GM18519 (cell line): ENCODE measurements at regions not wholly inside any gene's neighbourhood (a gene's known extent, or its start where the extent isn't known, plus 50 kb on each side); places are given as distances from the start of the nearest gene placed in this dataset.
"Not testable (repeated sequence)": the region's sequence is repeated elsewhere in the genome, so short reads cannot be mapped to it uniquely, and the experiment has no call there.

Experiments
- ATAC-seq: cut with Tn5 transposase; IDR thresholded peaks from one replicate; pipeline ENCODE4 v1.9.1; 2021; ENCODE audit warnings: mild to moderate bottlenecking, moderate library complexity; ENCODE audit not compliant: unreplicated experiment, low FRiP score

- no peak for ATAC-seq
These were observed 733.4 kb downstream of the C4orf33 start for GRCh38 chr4:129829373-129829772.

- no peak for ATAC-seq
These were observed 743.7 kb downstream of the C4orf33 start for GRCh38 chr4:129839687-129840086.

GRCh38 chr4:129842096-129842495, 746.1 kb downstream of the C4orf33 start:
- ATAC-seq, result no peak

GRCh38 chr4:129852434-129852833, 756.5 kb downstream of the C4orf33 start:
- ATAC-seq, result no peak

GRCh38 chr4:129853685-129854467, 757.9 kb downstream of the C4orf33 start:
- ATAC-seq, result not testable (repeated sequence)

- no peak for ATAC-seq
These were observed 766.5 kb downstream of the C4orf33 start for GRCh38 chr4:129862461-129862860.

- no peak for ATAC-seq
These were observed 767.3 kb downstream of the C4orf33 start for GRCh38 chr4:129863206-129863605.

- no peak for ATAC-seq
These were observed 788.0 kb downstream of the C4orf33 start for GRCh38 chr4:129883996-129884395.

GRCh38 chr4:129897111-129897510, 801.2 kb downstream of the C4orf33 start:
- no peak for ATAC-seq

DNA sequence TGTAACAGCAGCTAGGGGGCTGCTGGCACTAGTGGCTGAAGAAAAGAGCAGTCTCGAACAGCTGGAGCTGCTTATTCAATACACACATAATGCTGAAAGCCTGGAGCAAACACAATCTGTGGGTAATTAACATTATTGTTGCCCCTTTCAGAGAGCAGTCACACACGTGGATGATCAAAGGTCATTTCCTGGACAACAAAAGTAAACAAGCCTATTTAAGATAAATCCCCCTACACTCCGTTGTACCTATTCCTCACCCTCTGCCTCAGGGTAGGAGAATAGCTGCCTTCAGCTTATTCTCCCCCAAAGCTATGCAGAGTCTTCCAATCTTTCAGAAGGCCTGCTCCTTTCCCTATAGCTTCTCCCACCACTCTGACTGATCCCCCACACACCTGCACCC, 803.9 kb downstream of the C4orf33 start:
- ATAC-seq, result no peak

GRCh38 chr4:129900430-129900953, 804.5 kb downstream of the C4orf33 start:
- no peak for ATAC-seq

- ATAC-seq, result no peak
These were observed 805.3 kb downstream of the C4orf33 start for GRCh38 chr4:129901205-129901604.

DNA sequence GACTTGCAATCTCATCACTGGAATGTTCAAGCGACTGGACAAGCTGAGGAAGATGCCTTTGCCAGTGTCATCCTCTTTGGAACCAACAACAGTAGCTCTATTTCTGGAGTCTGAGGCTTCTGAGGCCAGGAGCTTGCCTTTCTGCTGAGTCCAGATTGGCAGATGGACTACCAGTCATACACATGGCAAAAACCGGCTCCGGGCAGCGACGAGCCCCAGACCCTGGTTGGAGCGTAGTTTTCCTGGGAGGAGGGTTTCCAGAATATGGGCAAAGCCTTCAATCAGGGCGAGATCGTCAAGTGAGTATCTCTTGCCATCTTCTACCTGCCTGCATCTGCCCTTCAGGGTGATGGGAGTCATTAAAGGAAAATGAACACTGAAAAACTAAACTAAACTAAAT, 807.9 kb downstream of the C4orf33 start:
- ATAC-seq, result no peak

GRCh38 chr4:129905256-129905655, 809.3 kb downstream of the C4orf33 start:
- ATAC-seq, result no peak

- no peak for ATAC-seq
These were observed 812.2 kb downstream of the C4orf33 start for GRCh38 chr4:129908117-129908516.

GRCh38 chr4:129916991-129917390, 821.0 kb downstream of the C4orf33 start:
- no peak for ATAC-seq

- no peak for ATAC-seq
These were observed 821.7 kb downstream of the C4orf33 start for GRCh38 chr4:129917651-129918050.

- no peak for ATAC-seq
These were observed 831.0 kb downstream of the C4orf33 start for GRCh38 chr4:129926936-129927335.

GRCh38 chr4:129929052-129929451, 833.1 kb downstream of the C4orf33 start:
- ATAC-seq, result no peak

- no peak for ATAC-seq
These were observed 834.0 kb downstream of the C4orf33 start for GRCh38 chr4:129929984-129930383.

- no peak for ATAC-seq
These were observed 854.3 kb downstream of the C4orf33 start for GRCh38 chr4:129950217-129950616.

GRCh38 chr4:129966175-129966574, 870.2 kb downstream of the C4orf33 start:
- no peak for ATAC-seq
